ENCODE measurements at regions not wholly inside any gene's neighbourhood (a gene's known extent, or its start where the extent isn't known, plus 50 kb on each side); places are given as distances from the start of the nearest gene placed in this dataset.

- Histone ChIP-seq H3K27ac (ENCODE audit: low read length in 2 of 2) (no peak overlapping the region), H3K4me1 (ENCODE audit: control insufficient read depth in 2 of 2, insufficient read depth in 2 of 2, low read length in 2 of 2) (no peaks in the 10 kb centered on the region), H3K4me2 (replicated peaks; ENCODE audit: low read depth, low read length, poor library complexity, severe bottlenecking) (no peak overlapping the region), H3K9me3 (ENCODE audit: control extremely low read depth in 1 of 3, control insufficient read depth in 2 of 3, insufficient read depth in 1 of 3, low read length in 2 of 3) (no peaks in the 10 kb centered on the region), H3K9ac (ENCODE audit: low read length) (no peak overlapping the region), H3K79me2 (ENCODE audit: control insufficient read depth, insufficient read depth, low read length) (no peaks in the 10 kb centered on the region), H3K27me3 (replicated peaks in 1 of 4; ENCODE audit: control extremely low read depth in 1 of 4, control insufficient read depth in 3 of 4, insufficient read depth in 4 of 4, low read length in 3 of 4) (no peaks in the 10 kb centered on the region), H4K20me1 (ENCODE audit: control insufficient read depth, insufficient read depth, low read length, poor library complexity, severe bottlenecking) (no peaks in the 10 kb centered on the region), H3K4me3 (ENCODE audit: control extremely low read depth in 1 of 5, extremely low read depth in 1 of 5, insufficient read depth in 1 of 5, low read depth in 2 of 5, low read length in 4 of 5) (no peak overlapping the region), H3K36me3 (replicated peaks in 1 of 2; ENCODE audit: control extremely low read depth in 1 of 2, control insufficient read depth in 1 of 2, extremely low read depth in 1 of 2, insufficient read depth in 2 of 2, low read length in 1 of 2) (no peaks in the 10 kb centered on the region), H2AFZ (ENCODE audit: insufficient read depth, low read depth, low read length, poor library complexity, severe bottlenecking) (no peak overlapping the region)
- POLR2A ChIA-PET = no interaction called here
- Mint-ChIP-seq H3K4me3 (no peak overlapping the region), H3K4me1 (no peaks in the 10 kb centered on the region), H3K9me3 (ENCODE audit: insufficient read depth) (no peaks in the 10 kb centered on the region), H3K27ac (no peak overlapping the region), H3K27me3 (peaks cover 8% of the 10 kb centered on the region)
- no peak for DNase-seq
- TF ChIP-seq CTCF (IDR thresholded peaks at IDR 0.05) = no peak
- no peak for TF ChIP-seq EZH2 (IDR thresholded peaks at IDR 0.05; ENCODE audit: borderline replicate concordance, insufficient read depth, low read depth, low read length, poor library complexity, severe bottlenecking)
- no peak for ATAC-seq (ENCODE audit: low read depth)
- CTCF ChIA-PET = no interaction called here
- intact Hi-C loops (cut with micrococcal nuclease) = no loop called here
- no CpG with 5 or more reads among the region's 1 CpG for WGBS (ENCODE audit: insufficient coverage)
Observed at GRCh38 chr3:102329066-102329465, 105.7 kb upstream of the ZPLD1 start.

- Histone ChIP-seq H3K9me3 (ENCODE audit: control extremely low read depth in 1 of 3, control insufficient read depth in 2 of 3, insufficient read depth in 1 of 3, low read length in 2 of 3) (no peaks in the 10 kb centered on the region), H3K4me3 (ENCODE audit: control extremely low read depth in 1 of 5, extremely low read depth in 1 of 5, insufficient read depth in 1 of 5, low read depth in 2 of 5, low read length in 4 of 5) (no peak overlapping the region), H4K20me1 (ENCODE audit: control insufficient read depth, insufficient read depth, low read length, poor library complexity, severe bottlenecking) (no peaks in the 10 kb centered on the region), H3K4me2 (replicated peaks; ENCODE audit: low read depth, low read length, poor library complexity, severe bottlenecking) (no peak overlapping the region), H3K27me3 (replicated peaks in 1 of 4; ENCODE audit: control extremely low read depth in 1 of 4, control insufficient read depth in 3 of 4, insufficient read depth in 4 of 4, low read length in 3 of 4) (no peaks in the 10 kb centered on the region), H3K27ac (ENCODE audit: low read length in 2 of 2) (no peak overlapping the region), H2AFZ (ENCODE audit: insufficient read depth, low read depth, low read length, poor library complexity, severe bottlenecking) (no peak overlapping the region), H3K79me2 (ENCODE audit: control insufficient read depth, insufficient read depth, low read length) (no peaks in the 10 kb centered on the region), H3K36me3 (replicated peaks in 1 of 2; ENCODE audit: control extremely low read depth in 1 of 2, control insufficient read depth in 1 of 2, extremely low read depth in 1 of 2, insufficient read depth in 2 of 2, low read length in 1 of 2) (no peaks in the 10 kb centered on the region), H3K9ac (ENCODE audit: low read length) (no peak overlapping the region), H3K4me1 (ENCODE audit: control insufficient read depth in 2 of 2, insufficient read depth in 2 of 2, low read length in 2 of 2) (no peaks in the 10 kb centered on the region)
- TF ChIP-seq CTCF (IDR thresholded peaks at IDR 0.05) (no peak), EZH2 (IDR thresholded peaks at IDR 0.05; ENCODE audit: borderline replicate concordance, insufficient read depth, low read depth, low read length, poor library complexity, severe bottlenecking) (no peak)
- ATAC-seq (ENCODE audit: low read depth) (no peak), DNase-seq (no peak)
- ChIA-PET POLR2A (no interaction called here), CTCF (no interaction called here)
- peaks cover 8% of the 10 kb centered on the region for H3K27me3 Mint-ChIP-seq
- H3K4me3 Mint-ChIP-seq = no peak overlapping the region
- no peak overlapping the region for H3K27ac Mint-ChIP-seq
- no CpG with 5 or more reads among the region's 1 CpG for WGBS (ENCODE audit: insufficient coverage)
- no peaks in the 10 kb centered on the region for H3K9me3 Mint-ChIP-seq (ENCODE audit: insufficient read depth)
- intact Hi-C loops (cut with micrococcal nuclease) = no loop called here
- no peaks in the 10 kb centered on the region for H3K4me1 Mint-ChIP-seq
Observed at GRCh38 chr3:102329561-102329960, 105.3 kb upstream of the ZPLD1 start.

Data from B cell (primary cell).